Peyer's patch (tissue), 4 donors: ENCODE measurements at regions not wholly inside any gene's neighbourhood (a gene's known extent, or its start where the extent isn't known, plus 50 kb on each side); places are given as distances from the start of the nearest gene placed in this dataset.

Experiments used
- DNase-seq, 3 donors: peaks; one replicate each; pipeline ENCODE4 v3.0.0-alpha.2; 2017 to 2019
- H3K27ac ChIP-seq, 4 donors: fragments of 200-600 bp; sonication (generic); one replicate each; pipeline ENCODE4 v1.5.1; 2016 to 2019
- H3K27me3 ChIP-seq, 2 donors: fragments of 200-600 bp; sonication (generic); one replicate each; pipeline ENCODE4 v1.5.1; 2019
- H3K36me3 ChIP-seq, 3 donors: fragments of 200-600 bp; sonication (generic); one replicate each; pipeline ENCODE4 v1.5.1; 2016 to 2019
- H3K4me1 ChIP-seq, 4 donors: fragments of 200-600 bp; sonication (generic); one replicate each; pipeline ENCODE4 v1.5.1; 2016 to 2019
- H3K4me3 ChIP-seq, 4 donors: fragments of 200-600 bp; sonication (generic); 1 replicate in 3 of 4; 2 replicates in 1 of 4; pipeline ENCODE4 v1.5.1; 2016 to 2019; ENCODE audit warnings: mild to moderate bottlenecking in 1 of 4
- H3K9me3 ChIP-seq, 4 donors: fragments of 200-600 bp; sonication (generic); one replicate each; pipeline ENCODE4 v1.5.1; 2016 to 2019; ENCODE audit warnings: mild to moderate bottlenecking in 1 of 4
- POLR2A ChIP-seq, 2 donors: fragments of 450-650 bp; IDR thresholded peaks; one replicate each; pipeline ENCODE4 v1.5.1; 2017; ENCODE audit warnings: antibody characterized with exemption in 2 of 2, mild to moderate bottlenecking in 2 of 2, moderate library complexity in 2 of 2
- TF ChIP-seq, protein P1 (sequence below), 6 experiments: fragments of 450-650 bp in 4 of 6; fragments of 200-600 bp in 2 of 6; sonication (generic) in 1 of 6; IDR thresholded peaks; one replicate each; pipeline ENCODE4 v1.5.1; 2017 to 2019; ENCODE audit warnings: antibody characterized with exemption in 6 of 6, mild to moderate bottlenecking in 3 of 6, moderate library complexity in 1 of 6

DNA sequence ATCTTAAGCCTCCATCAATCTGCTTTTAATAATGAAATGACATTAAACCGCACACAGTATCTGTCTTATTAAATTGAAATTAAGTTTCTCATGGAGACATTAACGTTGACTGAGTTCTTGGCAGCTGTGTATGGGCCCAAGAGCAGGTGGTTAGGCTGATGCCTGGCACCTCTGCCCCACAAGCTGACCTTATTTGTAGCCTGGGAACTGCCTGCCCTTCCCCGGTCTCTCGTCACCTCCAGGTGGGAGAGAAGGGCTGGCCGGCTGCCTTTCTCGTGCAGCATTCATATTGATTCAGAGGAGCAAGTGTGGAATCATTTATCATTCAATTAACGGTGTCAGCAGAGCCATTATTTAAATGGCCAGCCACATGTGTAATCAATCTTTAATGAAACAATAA, 53.0 kb upstream of the FCN1 start:
- TF ChIP-seq, protein P1, sequence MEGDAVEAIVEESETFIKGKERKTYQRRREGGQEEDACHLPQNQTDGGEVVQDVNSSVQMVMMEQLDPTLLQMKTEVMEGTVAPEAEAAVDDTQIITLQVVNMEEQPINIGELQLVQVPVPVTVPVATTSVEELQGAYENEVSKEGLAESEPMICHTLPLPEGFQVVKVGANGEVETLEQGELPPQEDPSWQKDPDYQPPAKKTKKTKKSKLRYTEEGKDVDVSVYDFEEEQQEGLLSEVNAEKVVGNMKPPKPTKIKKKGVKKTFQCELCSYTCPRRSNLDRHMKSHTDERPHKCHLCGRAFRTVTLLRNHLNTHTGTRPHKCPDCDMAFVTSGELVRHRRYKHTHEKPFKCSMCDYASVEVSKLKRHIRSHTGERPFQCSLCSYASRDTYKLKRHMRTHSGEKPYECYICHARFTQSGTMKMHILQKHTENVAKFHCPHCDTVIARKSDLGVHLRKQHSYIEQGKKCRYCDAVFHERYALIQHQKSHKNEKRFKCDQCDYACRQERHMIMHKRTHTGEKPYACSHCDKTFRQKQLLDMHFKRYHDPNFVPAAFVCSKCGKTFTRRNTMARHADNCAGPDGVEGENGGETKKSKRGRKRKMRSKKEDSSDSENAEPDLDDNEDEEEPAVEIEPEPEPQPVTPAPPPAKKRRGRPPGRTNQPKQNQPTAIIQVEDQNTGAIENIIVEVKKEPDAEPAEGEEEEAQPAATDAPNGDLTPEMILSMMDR (IDR thresholded peaks at IDR 0.05), result no peak
- TF ChIP-seq POLR2A (IDR thresholded peaks at IDR 0.05), result no peak
- Histone ChIP-seq H3K4me3 (no peak overlapping the region), H3K27me3 (no peaks in the 10 kb centered on the region), H3K36me3 (no peaks in the 10 kb centered on the region), H3K9me3 (no peaks in the 10 kb centered on the region), H3K27ac (no peak overlapping the region), H3K4me1 (no peaks in the 10 kb centered on the region)
- DNase-seq, result peak in 1 of 3 donors; percentile 8

DNA sequence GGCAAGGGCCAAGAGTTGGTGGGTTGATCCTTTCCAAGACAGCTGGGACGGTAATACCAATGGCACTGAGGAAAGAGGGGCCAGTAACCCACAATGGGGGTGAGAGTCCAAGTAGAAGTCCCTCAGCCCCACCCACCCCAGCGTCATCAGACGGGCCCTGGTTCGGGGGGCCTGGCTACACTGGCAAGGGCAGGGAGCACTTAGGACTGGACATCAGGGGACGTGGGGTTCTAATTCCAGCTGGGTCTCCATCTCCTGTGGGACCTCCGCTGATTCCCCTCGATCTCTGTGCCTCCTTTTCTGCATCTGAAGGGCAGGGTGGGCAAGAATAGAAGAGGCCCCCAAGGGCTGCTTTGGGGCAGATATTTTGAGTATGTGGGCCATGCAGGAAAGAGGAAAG, 53.5 kb upstream of the FCN1 start:
- DNase-seq, result peak in 2 of 3 donors; percentile 7 to 17
- TF ChIP-seq, protein P1 (IDR thresholded peaks at IDR 0.05), result no peak

DNA sequence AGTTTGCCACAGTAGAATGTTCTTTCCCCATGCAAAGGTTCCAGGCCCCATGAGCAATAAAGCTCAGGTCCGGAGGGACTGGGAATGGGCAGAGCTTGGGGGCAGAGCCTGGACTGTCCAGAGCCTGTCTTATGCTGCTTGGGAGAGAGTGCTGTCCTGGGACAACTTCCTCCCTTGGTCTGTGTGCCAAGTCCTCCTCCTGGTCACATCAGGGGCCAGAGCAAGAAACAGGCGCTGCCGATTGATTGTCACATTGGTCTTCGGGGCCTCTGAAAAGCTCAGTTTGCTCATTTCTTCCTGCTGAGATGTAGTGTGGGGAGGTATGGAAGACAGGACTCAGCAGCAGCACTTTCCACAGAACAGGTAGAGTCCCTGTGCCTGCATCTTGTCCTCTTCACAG, 54.0 kb upstream of the FCN1 start:
- H3K27ac ChIP-seq, result no peak overlapping the region
- no peaks in the 10 kb centered on the region for H3K36me3 ChIP-seq

More for the DNA sequence above, 53.5 kb upstream of the FCN1 start:
- Histone ChIP-seq H3K27me3 (no peaks in the 10 kb centered on the region), H3K4me3 (no peak overlapping the region), H3K9me3 (no peaks in the 10 kb centered on the region), H3K4me1 (no peaks in the 10 kb centered on the region), H3K27ac (no peak overlapping the region), H3K36me3 (no peaks in the 10 kb centered on the region)

DNA sequence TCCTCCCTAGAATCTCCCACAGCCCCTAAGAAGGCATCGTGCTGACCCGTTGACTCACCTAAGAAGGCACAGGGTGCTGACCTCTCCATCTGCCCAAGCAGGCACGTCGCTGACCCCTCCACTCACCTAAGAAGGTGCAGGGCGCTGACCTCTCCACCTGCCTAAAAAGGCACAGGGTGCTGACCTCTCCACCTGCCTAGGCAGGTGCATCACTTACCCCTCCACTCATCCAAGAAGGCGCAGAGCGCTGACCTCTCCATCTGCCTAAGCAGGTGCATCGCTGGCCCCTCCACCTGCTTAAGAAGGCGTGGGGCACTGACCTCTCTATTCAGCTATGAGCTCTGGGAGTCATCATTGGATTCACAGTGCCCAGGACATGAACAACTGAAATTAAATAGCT, 54.4 kb upstream of the FCN1 start:
- H3K4me3 ChIP-seq, result no peak overlapping the region
- H3K4me1 ChIP-seq, result no peaks in the 10 kb centered on the region
- no peaks in the 10 kb centered on the region for H3K9me3 ChIP-seq
- DNase-seq, result peak in 2 of 3 donors; percentile 25 to 35
- H3K27ac ChIP-seq, result no peak overlapping the region
- no peaks in the 10 kb centered on the region for H3K27me3 ChIP-seq
- no peaks in the 10 kb centered on the region for H3K36me3 ChIP-seq
- TF ChIP-seq, protein P1 (IDR thresholded peaks at IDR 0.05), result no peak
- TF ChIP-seq POLR2A (IDR thresholded peaks at IDR 0.05), result no peak

More for the DNA sequence above, 54.0 kb upstream of the FCN1 start:
- TF ChIP-seq POLR2A (IDR thresholded peaks at IDR 0.05), result no peak
- TF ChIP-seq, protein P1 (IDR thresholded peaks at IDR 0.05), result no peak
- DNase-seq, result peak in 1 of 3 donors; percentile 32
- Histone ChIP-seq H3K4me1 (no peaks in the 10 kb centered on the region), H3K9me3 (no peaks in the 10 kb centered on the region), H3K4me3 (no peak overlapping the region), H3K27me3 (no peaks in the 10 kb centered on the region)

DNA sequence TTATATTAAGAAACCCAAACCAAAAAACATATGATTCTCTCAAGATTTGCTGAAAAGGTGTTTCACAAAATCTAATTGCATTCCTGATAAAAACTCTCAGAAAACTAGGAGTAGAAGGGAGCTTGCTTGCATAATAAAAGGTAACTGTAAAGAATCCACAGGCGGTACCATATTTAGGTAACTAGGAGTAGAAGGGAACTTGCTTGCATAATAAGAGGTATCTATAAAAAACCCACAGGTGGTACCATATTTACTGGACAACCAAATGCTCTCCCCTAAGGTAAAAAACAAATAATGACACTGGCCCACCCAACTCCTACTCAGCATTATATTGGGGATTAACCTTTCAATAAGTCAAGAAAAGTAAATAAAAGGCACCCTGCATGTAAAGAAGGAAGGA, 57.5 kb upstream of the FCN1 start:
- no peak overlapping the region for H3K27ac ChIP-seq
- no peak for DNase-seq
- H3K4me1 ChIP-seq, result no peaks in the 10 kb centered on the region
- no peaks in the 10 kb centered on the region for H3K9me3 ChIP-seq
- H3K4me3 ChIP-seq, result no peak overlapping the region
- no peak for TF ChIP-seq POLR2A (IDR thresholded peaks at IDR 0.05)
- TF ChIP-seq, protein P1 (IDR thresholded peaks at IDR 0.05), result no peak
- no peaks in the 10 kb centered on the region for H3K36me3 ChIP-seq
- H3K27me3 ChIP-seq, result no peaks in the 10 kb centered on the region

DNA sequence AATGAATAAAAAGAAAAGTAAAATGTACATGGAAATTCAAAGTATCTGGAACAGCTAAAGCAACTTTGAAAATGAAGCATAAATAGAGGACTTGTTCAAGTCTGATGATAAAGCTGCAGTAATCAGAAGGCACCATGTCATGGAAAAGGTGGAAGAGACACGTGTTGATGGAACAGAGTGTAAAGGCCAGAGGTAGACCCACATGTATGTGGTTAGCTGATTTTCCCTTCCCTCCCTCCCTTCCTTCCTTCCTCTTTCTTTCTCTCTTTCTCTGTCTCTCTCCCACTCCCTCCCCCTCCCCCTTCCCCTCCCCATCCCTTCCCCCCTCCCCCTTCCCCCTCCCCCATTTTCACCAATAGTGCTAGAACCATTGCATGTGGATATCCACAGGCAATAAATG, 58.7 kb upstream of the FCN1 start:
- no peaks in the 10 kb centered on the region for H3K9me3 ChIP-seq
- no peak overlapping the region for H3K4me3 ChIP-seq
- no peak for TF ChIP-seq POLR2A (IDR thresholded peaks at IDR 0.05)
- TF ChIP-seq, protein P1 (IDR thresholded peaks at IDR 0.05), result no peak
- DNase-seq, result no peak
- no peak overlapping the region for H3K27ac ChIP-seq
- no peaks in the 10 kb centered on the region for H3K36me3 ChIP-seq
- no peaks in the 10 kb centered on the region for H3K27me3 ChIP-seq
- no peaks in the 10 kb centered on the region for H3K4me1 ChIP-seq
